VCaP (cell line): ENCODE measurements at regions not wholly inside any gene's neighbourhood (a gene's known extent, or its start where the extent isn't known, plus 50 kb on each side); places are given as distances from the start of the nearest gene placed in this dataset.

Experiments
- H3K27ac ChIP-seq: fragments of 450-650 bp; 2 replicates; pipeline ENCODE4 v1.5.1; 2017
- TF ChIP-seq, protein P1 (sequence below): fragments of 450-650 bp; conservative IDR thresholded peaks from 2 replicates; pipeline ENCODE4 v1.5.1; 2017; ENCODE audit warnings: mild to moderate bottlenecking, moderate library complexity

DNA sequence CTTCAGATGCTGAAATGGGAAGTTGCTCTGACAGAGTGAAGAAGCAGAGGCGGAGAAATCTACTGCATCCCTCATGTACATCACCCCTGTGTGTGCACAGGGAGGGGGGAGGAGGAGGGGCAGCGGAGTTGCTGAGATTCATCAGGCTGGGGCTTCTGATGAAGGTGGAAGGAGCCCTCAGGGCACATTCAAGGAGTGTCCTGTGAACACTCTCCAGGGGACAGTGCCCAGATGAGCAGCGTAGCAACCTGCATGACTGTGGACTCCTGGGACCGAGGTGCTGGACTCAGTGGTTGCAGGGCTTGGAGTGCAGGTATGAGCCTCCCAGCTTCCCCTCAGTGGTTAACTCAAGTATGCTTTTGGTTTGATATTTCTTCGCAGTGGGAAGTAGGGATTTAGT is 257.8 kb upstream of the B3GAT1 start:
- no peak overlapping the region for H3K27ac ChIP-seq
- TF ChIP-seq, protein P1, sequence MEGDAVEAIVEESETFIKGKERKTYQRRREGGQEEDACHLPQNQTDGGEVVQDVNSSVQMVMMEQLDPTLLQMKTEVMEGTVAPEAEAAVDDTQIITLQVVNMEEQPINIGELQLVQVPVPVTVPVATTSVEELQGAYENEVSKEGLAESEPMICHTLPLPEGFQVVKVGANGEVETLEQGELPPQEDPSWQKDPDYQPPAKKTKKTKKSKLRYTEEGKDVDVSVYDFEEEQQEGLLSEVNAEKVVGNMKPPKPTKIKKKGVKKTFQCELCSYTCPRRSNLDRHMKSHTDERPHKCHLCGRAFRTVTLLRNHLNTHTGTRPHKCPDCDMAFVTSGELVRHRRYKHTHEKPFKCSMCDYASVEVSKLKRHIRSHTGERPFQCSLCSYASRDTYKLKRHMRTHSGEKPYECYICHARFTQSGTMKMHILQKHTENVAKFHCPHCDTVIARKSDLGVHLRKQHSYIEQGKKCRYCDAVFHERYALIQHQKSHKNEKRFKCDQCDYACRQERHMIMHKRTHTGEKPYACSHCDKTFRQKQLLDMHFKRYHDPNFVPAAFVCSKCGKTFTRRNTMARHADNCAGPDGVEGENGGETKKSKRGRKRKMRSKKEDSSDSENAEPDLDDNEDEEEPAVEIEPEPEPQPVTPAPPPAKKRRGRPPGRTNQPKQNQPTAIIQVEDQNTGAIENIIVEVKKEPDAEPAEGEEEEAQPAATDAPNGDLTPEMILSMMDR = no peak

DNA sequence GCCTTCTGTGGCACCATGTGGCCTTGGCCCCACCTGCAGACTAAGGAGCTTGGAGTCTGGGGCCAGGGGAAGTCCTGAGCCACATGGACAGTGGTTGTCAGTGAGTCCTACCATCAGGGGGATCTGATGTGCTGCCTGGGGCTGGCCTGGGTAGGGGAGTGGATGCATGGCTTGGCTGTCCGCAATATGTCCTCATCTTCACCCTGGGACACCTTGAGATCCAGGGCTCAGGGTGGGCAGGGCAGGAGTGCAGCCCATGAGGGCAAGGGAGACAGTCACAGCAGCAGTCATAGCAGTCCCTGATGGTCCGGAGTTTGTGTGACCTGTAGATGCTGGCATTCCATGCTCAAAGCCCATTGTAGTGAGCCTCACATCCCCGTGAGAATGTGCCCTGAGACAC is 256.8 kb upstream of the B3GAT1 start:
- TF ChIP-seq, protein P1 = no peak
- H3K27ac ChIP-seq = no peak overlapping the region

DNA sequence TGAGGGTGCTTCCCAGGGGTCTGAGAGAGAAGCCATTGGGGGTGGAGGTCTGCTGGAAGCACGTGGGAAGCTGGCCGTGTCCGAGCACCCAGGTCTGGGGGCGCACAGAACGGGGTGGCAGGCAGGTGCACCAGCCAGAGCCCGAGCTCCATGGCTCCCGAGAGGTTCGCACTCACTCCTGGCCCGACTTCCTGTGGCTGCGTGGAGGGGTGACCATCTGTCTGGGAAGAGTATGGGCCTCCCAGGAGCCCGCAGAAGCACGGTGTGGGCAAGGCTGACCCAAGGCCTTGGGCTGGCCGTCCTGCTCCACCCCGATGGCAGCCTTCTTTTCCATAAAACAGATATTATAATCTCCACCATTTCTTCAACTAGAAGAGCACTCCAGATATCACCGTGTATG is 256.0 kb upstream of the B3GAT1 start:
- TF ChIP-seq, protein P1 = no peak
- no peak overlapping the region for H3K27ac ChIP-seq

DNA sequence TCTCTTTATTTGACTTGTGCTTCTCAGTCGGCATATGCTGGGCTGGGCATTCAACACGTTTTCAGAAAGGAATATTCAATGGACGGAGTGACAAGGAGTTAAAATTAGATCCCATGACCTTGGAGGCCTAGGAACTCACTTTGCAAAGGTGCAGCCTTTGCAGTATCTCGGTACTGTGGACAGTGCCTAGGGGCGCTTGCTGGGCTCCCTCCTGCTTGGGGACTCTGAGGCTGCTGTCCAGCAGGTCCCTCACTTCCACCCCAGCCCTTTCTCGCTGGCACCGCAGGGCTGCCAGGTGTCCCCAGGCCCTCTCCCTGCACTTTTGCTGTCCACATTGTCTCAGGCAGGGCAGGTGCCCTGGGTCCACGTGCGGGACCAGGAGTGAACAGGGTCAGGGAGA is 255.5 kb upstream of the B3GAT1 start:
- no peak overlapping the region for H3K27ac ChIP-seq
- TF ChIP-seq, protein P1 = no peak

DNA sequence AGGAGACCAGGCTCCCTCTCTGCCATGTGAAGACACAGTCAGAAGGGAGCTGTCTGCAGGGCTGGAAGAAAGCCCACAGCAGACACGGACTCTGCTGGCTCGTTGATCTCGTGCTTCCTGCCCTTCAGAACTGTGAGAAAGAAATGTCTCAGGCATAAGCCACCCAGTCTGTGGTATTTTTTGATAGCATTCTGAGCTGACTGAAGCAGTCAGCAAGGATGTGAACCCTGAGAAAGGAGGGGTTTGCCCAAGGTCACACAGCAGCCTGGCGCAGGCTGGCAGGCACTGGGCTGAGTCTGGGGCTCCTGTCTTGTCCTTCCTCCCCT is 255.1 kb upstream of the B3GAT1 start:
- TF ChIP-seq, protein P1 = no peak
- no peak overlapping the region for H3K27ac ChIP-seq

DNA sequence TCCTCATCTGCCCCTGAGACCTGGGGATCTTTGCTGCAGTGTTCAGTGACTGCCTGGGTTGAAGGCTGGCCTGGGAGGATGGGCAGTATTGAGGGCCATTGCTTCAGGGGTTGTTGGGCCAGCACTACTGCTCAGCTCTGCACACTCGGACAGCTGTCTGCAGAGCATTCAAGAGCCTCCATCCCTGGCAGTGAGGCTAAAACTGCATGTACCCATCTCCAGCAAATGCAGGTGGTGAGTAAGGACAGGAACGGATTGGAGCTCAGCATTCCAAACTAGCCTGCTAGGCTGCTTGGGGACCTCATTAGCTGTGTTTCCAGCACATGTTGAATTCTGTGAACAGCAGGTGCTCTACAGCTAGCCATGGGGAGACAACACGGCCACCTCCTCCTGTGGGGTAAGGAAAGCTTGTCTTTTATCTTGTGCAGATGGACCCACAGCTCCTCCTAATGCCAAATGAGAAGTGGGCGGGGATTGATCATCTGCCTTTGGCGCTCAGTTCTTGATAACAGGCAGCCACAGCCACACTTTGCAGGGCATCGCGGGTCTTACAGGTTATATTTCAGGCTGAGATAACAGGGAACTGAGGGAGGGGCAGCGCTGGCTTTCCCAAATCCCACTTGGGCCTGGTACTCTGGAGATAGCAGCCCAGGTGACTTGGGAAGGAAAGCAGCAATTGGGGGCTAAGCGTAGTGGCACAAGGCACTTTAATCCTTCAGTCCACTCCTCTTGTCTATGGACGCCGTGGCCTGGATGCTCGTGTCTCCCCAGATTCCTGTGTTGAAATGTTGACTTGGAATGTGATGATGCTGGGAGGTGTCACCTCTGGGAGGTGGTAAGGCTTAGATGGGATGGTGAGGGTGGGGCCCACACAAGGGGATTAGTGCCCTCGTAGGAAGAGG is 254.5 kb upstream of the B3GAT1 start:
- TF ChIP-seq, protein P1 = no peak
- H3K27ac ChIP-seq = no peak overlapping the region

DNA sequence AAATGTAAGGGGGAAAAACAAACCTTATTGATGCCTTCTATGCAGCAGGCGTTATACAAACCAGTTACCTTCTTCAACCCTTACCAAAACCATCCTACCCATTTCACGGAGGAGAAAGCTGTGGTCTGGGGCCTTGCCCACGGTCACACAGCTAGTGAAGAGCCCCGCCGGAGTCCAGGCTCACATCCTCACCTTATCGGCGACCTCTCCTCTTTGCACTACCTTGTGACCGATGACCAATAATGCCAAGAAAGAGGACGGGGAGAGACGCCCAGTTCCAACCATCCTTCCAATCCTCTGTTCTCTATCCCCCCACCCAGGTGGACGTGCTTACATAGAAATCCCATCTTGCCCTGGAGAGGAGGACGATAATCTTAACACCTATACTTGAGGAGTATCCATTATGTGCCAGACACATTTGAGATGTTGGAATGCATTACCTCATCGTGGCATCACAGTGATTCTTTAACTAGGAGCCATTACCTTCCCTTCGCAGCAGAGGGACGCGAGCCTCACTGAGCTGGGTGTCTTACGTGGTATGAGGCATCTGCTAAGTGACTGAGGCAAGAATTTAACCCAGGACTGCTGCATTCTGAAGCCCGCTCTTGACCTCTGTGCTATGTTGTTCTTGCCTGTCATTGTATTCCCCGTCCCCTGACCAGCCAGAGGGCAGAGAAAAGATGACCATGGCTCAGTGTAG is 253.7 kb upstream of the B3GAT1 start:
- TF ChIP-seq, protein P1 = no peak
- H3K27ac ChIP-seq = no peak overlapping the region
